ENCODE measurements at regions not wholly inside any gene's neighbourhood (a gene's known extent, or its start where the extent isn't known, plus 50 kb on each side); places are given as distances from the start of the nearest gene placed in this dataset.

- no peak for ATAC-seq
Observed at GRCh38 chr18:75799449-75800330, 372.2 kb upstream of the SMIM21 start.

- no peak for ATAC-seq
Observed at GRCh38 chr18:75797046-75797445, 369.5 kb upstream of the SMIM21 start.

GRCh38 chr18:75790796-75791195 is 363.3 kb upstream of the SMIM21 start:
- ATAC-seq, result no peak

GRCh38 chr18:75790111-75790510 is 362.6 kb upstream of the SMIM21 start:
- no peak for ATAC-seq

- ATAC-seq, result no peak
Observed at GRCh38 chr18:75785834-75786233, 358.3 kb upstream of the SMIM21 start.

GRCh38 chr18:75785206-75785605 is 357.7 kb upstream of the SMIM21 start:
- no peak for ATAC-seq

GRCh38 chr18:75784390-75784789 is 356.9 kb upstream of the SMIM21 start:
- ATAC-seq, result no peak

- ATAC-seq, result no peak
Observed at GRCh38 chr18:75783566-75784281, 356.2 kb upstream of the SMIM21 start.

GRCh38 chr18:75782826-75783225 is 355.3 kb upstream of the SMIM21 start:
- no peak for ATAC-seq

GRCh38 chr18:75782204-75782603 is 354.7 kb upstream of the SMIM21 start:
- ATAC-seq, result no peak

- ATAC-seq, result no peak
Observed at GRCh38 chr18:75779910-75780309, 352.4 kb upstream of the SMIM21 start.

- no peak for ATAC-seq
Observed at GRCh38 chr18:75779450-75779849, 351.9 kb upstream of the SMIM21 start.

- peak; percentile 37 for ATAC-seq
Observed at GRCh38 chr18:75777630-75778029, 350.1 kb upstream of the SMIM21 start.

- no peak for ATAC-seq
Observed at GRCh38 chr18:75775121-75775520, 347.6 kb upstream of the SMIM21 start.

- ATAC-seq, result no peak
Observed at GRCh38 chr18:75773618-75774017, 346.1 kb upstream of the SMIM21 start.

GRCh38 chr18:75762758-75763157 is 335.3 kb upstream of the SMIM21 start:
- ATAC-seq, result no peak

GRCh38 chr18:75760208-75760607 is 332.7 kb upstream of the SMIM21 start:
- ATAC-seq, result no peak

- no peak for ATAC-seq
Observed at GRCh38 chr18:75757951-75758350, 330.4 kb upstream of the SMIM21 start.

GRCh38 chr18:75754433-75754832 is 326.9 kb upstream of the SMIM21 start:
- no peak for ATAC-seq

- no peak for ATAC-seq
Observed at GRCh38 chr18:75753753-75754152, 326.2 kb upstream of the SMIM21 start.

- ATAC-seq, result no peak
Observed at GRCh38 chr18:75752740-75753263, 325.3 kb upstream of the SMIM21 start.

GRCh38 chr18:75745147-75745546 is 317.6 kb upstream of the SMIM21 start:
- no peak for ATAC-seq

- no peak for ATAC-seq
Observed at GRCh38 chr18:75742516-75742915, 315.0 kb upstream of the SMIM21 start.

- ATAC-seq, result no peak
Observed at GRCh38 chr18:75739682-75740081, 312.2 kb upstream of the SMIM21 start.

Measured in esophagus mucosa (tissue), 1 donor.